ENCODE measurements at regions not wholly inside any gene's neighbourhood (a gene's known extent, or its start where the extent isn't known, plus 50 kb on each side); places are given as distances from the start of the nearest gene placed in this dataset.
"Not testable (repeated sequence)": the region's sequence is repeated elsewhere in the genome, so short reads cannot be mapped to it uniquely, and the experiment has no call there.

GRCh38 chr5:162274679-162275078 is 207.1 kb downstream of the GABRG2 start:
- DNase-seq (ENCODE audit: insufficient read length, low spot score) = no peak
- no peak for FAIRE-seq
- no peak for TF ChIP-seq POLR2A (IDR thresholded peaks at IDR 0.05; ENCODE audit: low read depth, low read length)

DNA sequence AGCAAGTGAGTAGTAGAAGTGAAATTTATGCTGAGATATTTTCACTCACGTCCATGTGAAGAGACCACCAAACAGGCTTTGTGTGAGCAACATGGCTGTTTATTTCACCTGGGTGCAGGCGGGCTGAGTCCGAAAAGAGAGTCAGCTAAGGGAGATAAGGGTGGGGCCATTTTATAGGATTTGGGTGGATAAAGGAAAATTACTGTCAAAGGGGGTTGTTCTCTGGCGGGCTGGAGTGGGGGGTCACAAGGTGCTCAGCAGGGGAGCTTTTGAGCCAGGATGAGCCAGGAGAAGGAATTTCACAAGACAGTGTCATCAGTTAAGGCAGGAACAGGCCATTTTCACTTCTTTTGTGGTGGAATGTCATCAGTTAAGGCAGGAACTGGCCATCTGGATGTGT is 207.8 kb downstream of the GABRG2 start:
- DNase-seq (ENCODE audit: insufficient read length, low spot score); FAIRE-seq: not testable (repeated sequence)

DNA sequence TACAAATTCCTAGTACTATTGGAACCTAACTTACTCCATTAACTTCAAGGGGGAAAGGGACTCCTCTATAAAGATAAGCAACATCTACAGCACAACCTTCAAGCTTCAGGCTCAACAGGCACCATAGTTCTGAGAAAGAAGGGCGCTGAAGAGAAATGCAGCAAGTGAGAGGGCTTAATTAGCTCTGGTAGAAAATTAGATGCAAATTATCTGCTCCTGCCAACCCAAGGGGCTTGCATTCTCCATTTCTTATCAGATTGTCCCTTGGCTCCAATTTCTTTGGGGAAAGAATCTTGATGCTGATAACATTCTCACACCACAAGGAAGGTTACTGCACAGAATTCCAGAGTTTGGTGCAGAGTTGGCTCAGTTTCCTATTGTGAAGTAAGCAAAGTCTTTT is 214.6 kb downstream of the GABRG2 start:
- FAIRE-seq = no peak
- no peak for TF ChIP-seq POLR2A (IDR thresholded peaks at IDR 0.05; ENCODE audit: low read depth, low read length)
- DNase-seq (ENCODE audit: insufficient read length, low spot score) = no peak

DNA sequence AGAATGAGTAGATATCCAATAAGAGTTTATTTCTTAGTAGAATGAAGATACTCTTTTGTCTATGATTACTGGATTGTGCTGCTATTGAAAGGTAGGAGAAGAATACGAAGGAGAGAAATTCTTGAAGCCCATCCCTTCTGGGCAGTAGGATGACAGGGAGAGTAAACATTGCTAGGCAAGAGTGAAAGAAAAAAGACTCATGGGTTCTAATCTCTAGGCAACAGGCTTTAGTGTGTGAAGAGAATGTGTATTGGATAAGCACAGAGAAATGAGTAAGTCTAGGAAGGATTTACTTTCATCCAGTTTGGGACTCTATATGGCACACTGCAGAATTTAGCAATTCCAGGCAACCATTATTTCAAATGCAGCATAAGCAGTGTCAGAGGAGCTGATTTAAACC is 216.0 kb downstream of the GABRG2 start:
- DNase-seq (ENCODE audit: insufficient read length, low spot score) = no peak
- no peak for TF ChIP-seq POLR2A (IDR thresholded peaks at IDR 0.05; ENCODE audit: low read depth, low read length)
- no peak for FAIRE-seq

DNA sequence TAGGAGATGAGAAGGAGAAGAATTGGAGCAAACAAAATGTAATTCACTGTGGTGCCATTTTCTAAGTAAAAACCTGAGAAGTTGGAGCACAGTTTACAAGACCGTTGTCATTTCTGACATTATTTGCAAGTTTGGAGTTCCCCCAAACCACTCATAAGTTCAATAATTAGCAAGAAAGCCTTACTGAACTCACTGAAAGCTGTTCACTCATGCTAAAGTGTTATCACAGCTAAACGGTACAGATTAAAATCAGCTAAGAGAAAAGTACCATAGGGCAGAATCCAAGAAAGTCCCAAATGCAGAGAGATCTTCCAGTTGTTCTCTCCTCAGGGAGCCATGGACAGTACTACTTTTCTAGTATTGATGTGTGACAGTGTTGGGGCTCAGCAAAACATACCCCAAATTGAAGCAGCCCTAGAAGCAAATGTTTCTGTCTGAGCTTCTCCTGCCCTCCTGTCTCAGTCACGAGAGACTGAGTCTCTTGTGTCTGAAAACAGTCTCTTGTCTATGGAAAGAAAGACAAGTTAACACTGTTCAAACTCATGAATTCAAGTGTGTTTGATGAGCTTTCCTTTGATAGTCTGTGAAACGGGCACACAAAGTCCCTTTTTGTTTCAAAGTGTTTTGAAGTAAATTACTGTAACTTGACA is 221.2 kb downstream of the GABRG2 start:
- TF ChIP-seq POLR2A (IDR thresholded peaks at IDR 0.05; ENCODE audit: low read depth, low read length) = no peak
- DNase-seq (ENCODE audit: insufficient read length, low spot score) (no peak), FAIRE-seq (no peak)

- FAIRE-seq = no peak
- TF ChIP-seq POLR2A (IDR thresholded peaks at IDR 0.05; ENCODE audit: low read depth, low read length) = no peak
- DNase-seq (ENCODE audit: insufficient read length, low spot score) = no peak
Measured at GRCh38 chr5:162289489-162289888, 221.9 kb downstream of the GABRG2 start.

GRCh38 chr5:162299793-162300192 is 232.2 kb downstream of the GABRG2 start:
- no peak for TF ChIP-seq POLR2A (IDR thresholded peaks at IDR 0.05; ENCODE audit: low read depth, low read length)
- FAIRE-seq (no peak), DNase-seq (ENCODE audit: insufficient read length, low spot score) (no peak)

DNA sequence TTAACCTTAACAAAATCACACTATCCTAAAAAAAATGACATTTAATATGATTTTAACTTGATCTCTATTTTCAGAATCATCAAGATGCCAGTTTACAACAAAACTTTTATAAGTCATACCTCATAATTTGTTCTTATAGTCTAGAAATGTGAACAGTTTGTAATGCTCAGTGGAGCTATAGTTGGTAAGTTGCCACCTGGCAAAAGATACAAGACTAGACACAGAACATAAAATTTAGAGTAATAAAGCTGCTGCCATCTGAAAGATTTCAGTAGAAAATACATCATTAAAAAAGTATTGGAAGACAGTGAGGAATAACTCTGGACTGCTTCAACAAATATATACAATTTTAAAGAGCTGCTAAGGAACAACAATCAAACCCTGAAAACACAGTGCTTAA is 233.8 kb downstream of the GABRG2 start:
- TF ChIP-seq POLR2A (IDR thresholded peaks at IDR 0.05; ENCODE audit: low read depth, low read length) = no peak
- no peak for DNase-seq (ENCODE audit: insufficient read length, low spot score)
- no peak for FAIRE-seq

- no peak for FAIRE-seq
- TF ChIP-seq POLR2A (IDR thresholded peaks at IDR 0.05; ENCODE audit: low read depth, low read length) = no peak
- no peak for DNase-seq (ENCODE audit: insufficient read length, low spot score)
Measured at GRCh38 chr5:162323466-162323865, 255.9 kb downstream of the GABRG2 start.

GRCh38 chr5:162324328-162324727 is 256.8 kb downstream of the GABRG2 start:
- FAIRE-seq = no peak

DNA sequence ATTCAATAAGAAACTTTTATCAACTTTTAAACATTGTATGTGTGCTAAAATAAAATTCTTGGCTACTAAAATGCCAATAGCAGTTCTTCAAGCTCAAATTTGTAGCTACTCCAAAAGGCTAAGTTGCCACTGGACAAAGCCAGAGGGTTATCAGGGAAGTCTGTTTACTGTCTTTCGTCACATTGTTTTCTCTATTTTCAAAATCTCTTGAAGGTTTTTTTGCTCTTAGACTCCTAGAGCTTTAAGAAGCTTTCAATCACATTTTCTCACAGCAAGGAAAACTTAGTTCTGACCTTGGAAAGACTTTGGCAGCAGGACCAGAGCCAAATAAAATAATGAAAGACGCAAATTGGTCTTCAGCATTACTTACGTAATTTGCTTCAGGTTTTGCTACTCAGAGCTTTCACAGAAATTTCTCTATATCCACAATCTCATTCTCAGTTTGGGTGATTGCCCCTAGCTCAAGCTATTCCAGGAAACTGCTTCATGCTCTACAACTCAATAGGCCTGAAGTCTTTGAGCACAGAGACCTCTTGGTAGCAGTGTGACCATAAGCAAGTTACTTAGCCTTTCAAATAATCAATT is 257.7 kb downstream of the GABRG2 start:
- TF ChIP-seq POLR2A (IDR thresholded peaks at IDR 0.05; ENCODE audit: low read depth, low read length) = no peak
- no peak for DNase-seq (ENCODE audit: insufficient read length, low spot score)
- no peak for FAIRE-seq

More at GRCh38 chr5:162324328-162324727, 256.8 kb downstream of the GABRG2 start:
- no peak for TF ChIP-seq POLR2A (IDR thresholded peaks at IDR 0.05; ENCODE audit: low read depth, low read length)
- DNase-seq (ENCODE audit: insufficient read length, low spot score) = no peak

DNA sequence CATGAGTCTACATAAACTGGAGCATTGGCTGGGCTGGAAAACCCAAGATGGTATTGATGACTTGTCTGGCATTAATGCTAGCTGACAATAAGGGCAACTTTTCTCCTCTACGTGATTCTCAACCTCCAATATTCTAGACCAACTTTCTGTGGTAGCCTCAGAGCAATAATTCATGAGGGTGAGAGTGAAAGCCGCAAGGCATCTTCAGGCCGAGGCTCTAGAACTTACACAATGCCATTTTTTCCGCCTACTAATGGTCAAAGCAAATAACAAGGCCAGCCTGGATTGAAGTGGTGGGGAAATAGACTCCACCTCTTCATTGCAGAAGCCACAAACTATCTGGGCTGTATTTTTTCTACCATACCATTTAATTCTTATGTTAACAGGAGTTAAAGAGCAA is 267.4 kb downstream of the GABRG2 start:
- FAIRE-seq = no peak

GRCh38 chr5:162360373-162360931 is 292.9 kb downstream of the GABRG2 start:
- DNase-seq (ENCODE audit: insufficient read length, low spot score) (no peak), FAIRE-seq (no peak)
- no peak for TF ChIP-seq POLR2A (IDR thresholded peaks at IDR 0.05; ENCODE audit: low read depth, low read length)

More for the DNA sequence above, 267.4 kb downstream of the GABRG2 start:
- DNase-seq (ENCODE audit: insufficient read length, low spot score) = no peak
- no peak for TF ChIP-seq POLR2A (IDR thresholded peaks at IDR 0.05; ENCODE audit: low read depth, low read length)

DNA sequence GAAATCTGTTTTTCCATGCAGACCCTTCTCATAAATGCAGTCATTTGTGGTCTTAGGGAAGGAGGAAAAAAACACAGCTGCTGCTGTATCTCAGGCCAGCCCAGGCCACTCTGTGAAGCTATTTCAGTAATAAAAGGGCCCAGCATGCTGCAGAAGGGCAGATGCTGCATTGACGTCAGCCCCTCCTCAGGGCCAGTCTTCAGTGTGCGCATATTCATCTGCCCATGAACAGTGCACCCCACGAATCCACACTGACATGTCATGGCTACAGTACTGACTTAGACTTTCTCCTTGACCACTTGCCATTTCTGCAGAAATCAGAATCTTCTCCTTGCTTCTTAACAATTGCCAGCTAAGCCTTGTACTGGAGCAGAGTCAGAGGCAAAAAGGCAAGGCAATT is 304.7 kb downstream of the GABRG2 start:
- no peak for TF ChIP-seq POLR2A (IDR thresholded peaks at IDR 0.05; ENCODE audit: low read depth, low read length)
- DNase-seq (ENCODE audit: insufficient read length, low spot score) (no peak), FAIRE-seq (no peak)

DNA sequence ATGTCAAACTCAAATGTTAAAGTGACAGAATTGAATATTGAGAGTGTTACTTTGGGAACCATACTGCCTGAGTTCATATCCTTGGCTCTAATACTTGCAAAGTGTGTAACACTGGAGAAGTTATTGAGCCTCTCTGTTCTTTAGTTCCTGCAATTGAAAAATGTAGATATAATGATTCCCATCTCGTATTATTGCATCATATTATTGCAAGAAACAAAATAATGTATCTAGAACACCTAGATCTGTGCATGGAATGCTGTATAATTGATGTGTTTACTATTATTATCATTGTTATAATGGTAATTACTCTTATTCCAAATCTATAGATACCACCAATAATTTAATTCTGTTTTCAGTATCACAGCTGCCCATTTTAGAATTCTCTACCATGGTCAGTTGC is 310.3 kb downstream of the GABRG2 start:
- no peak for TF ChIP-seq POLR2A (IDR thresholded peaks at IDR 0.05; ENCODE audit: low read depth, low read length)
- DNase-seq (ENCODE audit: insufficient read length, low spot score) = no peak
- FAIRE-seq = no peak

Data from H54 (cell line).